Glutamatergic neuron (in vitro differentiated cells): ENCODE measurements at regions not wholly inside any gene's neighbourhood (a gene's known extent, or its start where the extent isn't known, plus 50 kb on each side); places are given as distances from the start of the nearest gene placed in this dataset.

Source experiments
- DNase-seq: peaks from one replicate; pipeline ENCODE4 v3.0.0; 2022
- H3K27ac Mint-ChIP-seq: one replicate; pipeline ENCODE4 v1.8.0; 2020; ENCODE audit warnings: mild to moderate bottlenecking, mixed read lengths, inconsistent platforms; ENCODE audit not compliant: unreplicated experiment
- H3K27me3 Mint-ChIP-seq: one replicate; pipeline ENCODE4 v1.8.0; 2020; ENCODE audit warnings: mild to moderate bottlenecking, moderate library complexity, mixed read lengths, inconsistent platforms; ENCODE audit not compliant: unreplicated experiment
- H3K36me3 Mint-ChIP-seq: one replicate; pipeline ENCODE4 v1.8.0; 2020; ENCODE audit warnings: mild to moderate bottlenecking, mixed read lengths, inconsistent platforms; ENCODE audit not compliant: unreplicated experiment
- H3K4me1 Mint-ChIP-seq: one replicate; pipeline ENCODE4 v1.8.0; 2020; ENCODE audit warnings: mild to moderate bottlenecking, low read depth, mixed read lengths, inconsistent platforms; ENCODE audit not compliant: unreplicated experiment
- H3K4me3 Mint-ChIP-seq: one replicate; pipeline ENCODE4 v1.8.0; 2020; ENCODE audit warnings: mild to moderate bottlenecking, mixed read lengths, inconsistent platforms; ENCODE audit not compliant: unreplicated experiment
- H3K9me3 Mint-ChIP-seq: one replicate; pipeline ENCODE4 v1.8.0; 2020; ENCODE audit warnings: mild to moderate bottlenecking, moderate library complexity, mixed read lengths, inconsistent platforms; ENCODE audit not compliant: unreplicated experiment
- CTCF ChIP-seq: fragments of 200-600 bp; sonication (generic); IDR thresholded peaks from one replicate; pipeline ENCODE4 v1.5.0; 2021; ENCODE audit not compliant: partially characterized antibody, unreplicated experiment

- no peak for TF ChIP-seq CTCF
- H3K27ac Mint-ChIP-seq, result no peak overlapping the region
- H3K4me1 Mint-ChIP-seq, result no peaks in the 10 kb centered on the region
- DNase-seq, result no peak
- no peaks in the 10 kb centered on the region for H3K9me3 Mint-ChIP-seq
- H3K27me3 Mint-ChIP-seq, result no peaks in the 10 kb centered on the region
- H3K36me3 Mint-ChIP-seq, result no peaks in the 10 kb centered on the region
- H3K4me3 Mint-ChIP-seq, result no peak overlapping the region
These were observed 116.0 kb upstream of the RBMS3 start for GRCh38 chr3:29164825-29165224.

GRCh38 chr3:29167180-29167579, 113.7 kb upstream of the RBMS3 start:
- Mint-ChIP-seq H3K4me3 (no peak overlapping the region), H3K27ac (no peak overlapping the region), H3K36me3 (no peaks in the 10 kb centered on the region), H3K27me3 (no peaks in the 10 kb centered on the region), H3K9me3 (no peaks in the 10 kb centered on the region), H3K4me1 (no peaks in the 10 kb centered on the region)
- TF ChIP-seq CTCF, result no peak
- no peak for DNase-seq

DNA sequence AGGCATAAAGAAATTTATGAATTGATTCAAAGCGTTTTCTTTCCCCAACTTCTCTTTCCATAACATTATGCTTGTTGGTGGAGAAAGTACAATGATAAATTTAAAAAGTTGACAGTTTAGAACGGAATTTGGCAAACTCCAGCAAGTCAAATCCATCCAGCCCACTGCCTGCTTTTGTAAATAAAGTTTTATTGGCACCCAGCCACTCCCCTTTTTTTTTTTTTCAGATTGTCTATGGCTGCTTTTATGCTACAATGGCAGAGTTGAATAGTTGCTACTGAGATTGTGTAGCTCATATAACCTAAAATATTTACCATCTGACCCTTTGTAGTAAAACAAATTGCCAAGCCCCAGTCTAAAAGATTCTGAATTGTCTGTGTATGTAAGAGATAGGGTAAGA, 112.8 kb upstream of the RBMS3 start:
- Mint-ChIP-seq H3K27me3 (no peaks in the 10 kb centered on the region), H3K4me1 (no peaks in the 10 kb centered on the region), H3K4me3 (no peak overlapping the region), H3K9me3 (no peaks in the 10 kb centered on the region), H3K27ac (no peak overlapping the region), H3K36me3 (no peaks in the 10 kb centered on the region)
- no peak for DNase-seq
- no peak for TF ChIP-seq CTCF

- H3K27ac Mint-ChIP-seq, result no peak overlapping the region
- H3K9me3 Mint-ChIP-seq, result no peaks in the 10 kb centered on the region
- no peaks in the 10 kb centered on the region for H3K27me3 Mint-ChIP-seq
- no peak for DNase-seq
- no peak overlapping the region for H3K4me3 Mint-ChIP-seq
- no peak for TF ChIP-seq CTCF
- no peaks in the 10 kb centered on the region for H3K36me3 Mint-ChIP-seq
- no peaks in the 10 kb centered on the region for H3K4me1 Mint-ChIP-seq
These were observed 112.2 kb upstream of the RBMS3 start for GRCh38 chr3:29168696-29169095.

GRCh38 chr3:29169451-29169850, 111.4 kb upstream of the RBMS3 start:
- no peak for DNase-seq
- Mint-ChIP-seq H3K27ac (no peak overlapping the region), H3K4me3 (no peak overlapping the region), H3K27me3 (no peaks in the 10 kb centered on the region), H3K4me1 (no peaks in the 10 kb centered on the region), H3K9me3 (no peaks in the 10 kb centered on the region), H3K36me3 (no peaks in the 10 kb centered on the region)
- TF ChIP-seq CTCF, result no peak
